GM12878 (cell line): ENCODE measurements at regions not wholly inside any gene's neighbourhood (a gene's known extent, or its start where the extent isn't known, plus 50 kb on each side); places are given as distances from the start of the nearest gene placed in this dataset.
"Not testable (repeated sequence)": the region's sequence is repeated elsewhere in the genome, so short reads cannot be mapped to it uniquely, and the experiment has no call there.

Experiments used
- ATAC-seq: fragments of 200-7000 bp; cut with Tn5 transposase; 3 replicates; pipeline ENCODE4 v1.9.1; 2020; ENCODE audit warnings: mild to moderate bottlenecking, moderate library complexity
- BruUV-seq: library from RNA; stranded (reverse); fragments of 400-500 nt; replicated peaks from 2 replicates; lab custom pipeline; 2021; lab: Mats Ljungman, UMichigan
- CTCF ChIA-PET: fragments of 300-600 bp; sonication (Branson Sonifier 250); formaldehyde crosslinking; extraction: SDS; loops from one replicate; lab custom pipeline; 2021; ENCODE audit warnings: inconsistent platforms; lab: Yijun Ruan, JAX
- POLR2A ChIA-PET: fragments of 350-600 bp; formaldehyde crosslinking; extraction: SDS; loops from one replicate; lab custom pipeline; 2021; ENCODE audit warnings: inconsistent platforms; lab: Charles Lee
- RAD21 ChIA-PET: fragments of 300-600 bp; sonication (Branson Sonifier 250); formaldehyde crosslinking; loops from one replicate; lab custom pipeline; 2023; ENCODE audit warnings: antibody characterized with exemption; ENCODE audit not compliant: unreplicated experiment; lab: Charles Lee
- SMC1A ChIA-PET: fragments of 300-600 bp; sonication (Branson Sonifier 250); formaldehyde crosslinking; loops from one replicate; lab custom pipeline; 2023; ENCODE audit not compliant: unreplicated experiment, uncharacterized antibody; lab: Charles Lee
- DNase-seq: peaks from one replicate; pipeline ENCODE4 v3.0.0-alpha.2; 2011; ENCODE audit warnings: low read depth, low spot score
- FAIRE-seq: peaks from 3 replicates; lab custom pipeline; 2011; peaks lifted over from hg19 to GRCh38; lab: Jason Lieb, UNC
- H2AFZ ChIP-seq: 2 replicates; pipeline ENCODE4 v1.6.0; 2011; ENCODE audit warnings: low read depth, low read length, control low read depth; ENCODE audit not compliant: control insufficient read depth
- H3K27ac ChIP-seq: 2 replicates; pipeline ENCODE4 v1.5.1; 2011; ENCODE audit warnings: control low read depth; ENCODE audit not compliant: control insufficient read depth, insufficient read depth
- H3K27me3 ChIP-seq, 2 experiments: replicated peaks in 1 of 2; 2 replicates each; pipeline versions ENCODE4 v1.6.0 to v1.6.1; 2011; ENCODE audit warnings: low read length in 1 of 2; ENCODE audit not compliant: control insufficient read depth in 2 of 2, insufficient read depth in 2 of 2
- H3K36me3 ChIP-seq, 2 experiments: 2 replicates each; pipeline ENCODE4 v1.5.1; 2011; ENCODE audit warnings: low read length in 1 of 2; ENCODE audit not compliant: control insufficient read depth in 2 of 2, insufficient read depth in 2 of 2
- H3K4me1 ChIP-seq: 2 replicates; pipeline ENCODE4 v1.6.1; 2011; ENCODE audit warnings: mild to moderate bottlenecking, low read length, moderate library complexity, mixed read lengths; ENCODE audit not compliant: control insufficient read depth, insufficient read depth
- H3K4me2 ChIP-seq: 2 replicates; pipeline ENCODE4 v1.6.0; 2011; ENCODE audit warnings: control low read depth; ENCODE audit not compliant: control insufficient read depth, insufficient read depth
- H3K4me3 ChIP-seq: fragments of 200-600 bp; sonication (generic); 2 replicates; pipeline ENCODE4 v1.5.1; 2016
- H3K79me2 ChIP-seq: 2 replicates; pipeline ENCODE4 v1.6.0; 2011; ENCODE audit warnings: low read length; ENCODE audit not compliant: control insufficient read depth, insufficient read depth
- H3K9ac ChIP-seq: 2 replicates; pipeline ENCODE4 v1.8.0; 2011; ENCODE audit warnings: low read length, control low read depth, mixed read lengths; ENCODE audit not compliant: control insufficient read depth, insufficient read depth
- H3K9me3 ChIP-seq: replicated peaks from 3 replicates; pipeline ENCODE4 v1.5.1; 2011; ENCODE audit warnings: mild to moderate bottlenecking, low read length; ENCODE audit not compliant: control insufficient read depth, insufficient read depth
- H4K20me1 ChIP-seq: 2 replicates; pipeline ENCODE4 v1.6.0; 2011; ENCODE audit not compliant: control insufficient read depth, insufficient read depth
- CEBPB ChIP-seq, 2 experiments: fragments of 150-350 bp in 1 of 2; IDR thresholded peaks; 2 replicates each; pipeline ENCODE4 v1.6.1; 2012 to 2014; ENCODE audit warnings: low read depth in 2 of 2, low read length in 2 of 2, borderline replicate concordance in 1 of 2, inconsistent platforms in 1 of 2
- NR2C2 ChIP-seq: IDR thresholded peaks from 2 replicates; pipeline ENCODE4 v1.6.1; 2011; ENCODE audit warnings: borderline replicate concordance, low read depth; ENCODE audit not compliant: control insufficient read depth, insufficient read length
- SREBF1 ChIP-seq: IDR thresholded peaks from 2 replicates; pipeline ENCODE4 v1.6.1; 2012; ENCODE audit warnings: mild to moderate bottlenecking, low read length
- SUPT20H ChIP-seq: IDR thresholded peaks from 2 replicates; pipeline ENCODE4 v1.6.1; 2011; ENCODE audit warnings: low read depth, mild to moderate bottlenecking, low read length, moderate library complexity, borderline replicate concordance; ENCODE audit not compliant: control insufficient read depth
- TBL1XR1 ChIP-seq: IDR thresholded peaks from 2 replicates; pipeline ENCODE4 v1.6.1; 2012; ENCODE audit warnings: low read depth, low read length, improper control_type of control experiment
- WGBS: methylation state at CpG from one replicate; pipeline ENCODE4 v1.1.6; 2016; ENCODE audit warnings: low lambda C conversion rate; ENCODE audit not compliant: insufficient replicate concordance, insufficient coverage; ENCODE audit errors: missing lambda C conversion rate; 5-methylcytosine and 5-hydroxymethylcytosine counted together
- in situ Hi-C: fragments of 300-500 bp; cut with MboI; formaldehyde crosslinking; loops from 9 replicates; pipeline ENCODE4 v1.14.3; 2018; ENCODE audit warnings: mixed read lengths
- intact Hi-C: fragments of 100-400 bp; cut with micrococcal nuclease; formaldehyde crosslinking; loops from one replicate; pipeline ENCODE4 v1.14.2; 2022; ENCODE audit not compliant: unreplicated experiment
- TF ChIP-seq, protein P1 (sequence below): fragments of 450-650 bp; IDR thresholded peaks from 2 replicates; pipeline ENCODE4 v1.6.1; 2018; ENCODE audit warnings: borderline replicate concordance, mild to moderate bottlenecking; ENCODE audit not compliant: partially characterized antibody
- TF ChIP-seq, protein P2 (sequence below): IDR thresholded peaks from 2 replicates; pipeline ENCODE4 v1.6.1; 2011; ENCODE audit warnings: borderline replicate concordance, low read depth, mild to moderate bottlenecking, moderate library complexity, low read length; ENCODE audit not compliant: insufficient read depth, poor library complexity, severe bottlenecking

DNA sequence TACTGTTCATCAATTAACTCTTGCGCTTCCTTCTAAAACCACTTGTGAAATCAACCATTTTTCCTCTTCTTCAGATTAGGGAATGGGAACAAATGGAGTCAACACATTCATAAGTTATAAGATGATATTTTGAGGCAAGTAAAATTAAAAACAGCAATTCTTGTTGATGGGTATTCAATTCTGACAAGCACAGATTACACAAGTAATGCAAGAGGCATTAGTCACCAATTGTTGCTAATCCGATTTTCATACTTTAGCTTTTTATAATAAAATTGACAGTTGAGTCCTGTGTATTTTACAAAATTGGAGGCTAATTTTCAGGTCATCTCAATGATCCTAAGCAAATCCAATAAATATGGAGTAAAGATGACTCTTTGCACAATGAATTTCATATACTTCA is 918.4 kb upstream of the SOX9 start (continued):
- TF ChIP-seq CEBPB (IDR thresholded peaks at IDR 0.05; ENCODE audit: borderline replicate concordance in 1 of 2, low read depth in 2 of 2, low read length in 2 of 2): no peak
- no peak for TF ChIP-seq TBL1XR1
- TF ChIP-seq, protein P1, sequence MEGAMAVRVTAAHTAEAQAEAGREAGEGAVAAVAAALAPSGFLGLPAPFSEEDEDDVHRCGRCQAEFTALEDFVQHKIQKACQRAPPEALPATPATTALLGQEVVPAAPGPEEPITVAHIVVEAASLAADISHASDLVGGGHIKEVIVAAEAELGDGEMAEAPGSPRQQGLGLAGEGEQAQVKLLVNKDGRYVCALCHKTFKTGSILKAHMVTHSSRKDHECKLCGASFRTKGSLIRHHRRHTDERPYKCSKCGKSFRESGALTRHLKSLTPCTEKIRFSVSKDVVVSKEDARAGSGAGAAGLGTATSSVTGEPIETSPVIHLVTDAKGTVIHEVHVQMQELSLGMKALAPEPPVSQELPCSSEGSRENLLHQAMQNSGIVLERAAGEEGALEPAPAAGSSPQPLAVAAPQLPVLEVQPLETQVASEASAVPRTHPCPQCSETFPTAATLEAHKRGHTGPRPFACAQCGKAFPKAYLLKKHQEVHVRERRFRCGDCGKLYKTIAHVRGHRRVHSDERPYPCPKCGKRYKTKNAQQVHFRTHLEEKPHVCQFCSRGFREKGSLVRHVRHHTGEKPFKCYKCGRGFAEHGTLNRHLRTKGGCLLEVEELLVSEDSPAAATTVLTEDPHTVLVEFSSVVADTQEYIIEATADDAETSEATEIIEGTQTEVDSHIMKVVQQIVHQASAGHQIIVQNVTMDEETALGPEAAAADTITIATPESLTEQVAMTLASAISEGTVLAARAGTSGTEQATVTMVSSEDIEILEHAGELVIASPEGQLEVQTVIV: no peak
- TF ChIP-seq NR2C2: no peak

- H4K20me1 ChIP-seq: no peaks in the 10 kb centered on the region
- H3K9me3 ChIP-seq: no peaks in the 10 kb centered on the region
- no peak for TF ChIP-seq SUPT20H
- TF ChIP-seq, protein P2, sequence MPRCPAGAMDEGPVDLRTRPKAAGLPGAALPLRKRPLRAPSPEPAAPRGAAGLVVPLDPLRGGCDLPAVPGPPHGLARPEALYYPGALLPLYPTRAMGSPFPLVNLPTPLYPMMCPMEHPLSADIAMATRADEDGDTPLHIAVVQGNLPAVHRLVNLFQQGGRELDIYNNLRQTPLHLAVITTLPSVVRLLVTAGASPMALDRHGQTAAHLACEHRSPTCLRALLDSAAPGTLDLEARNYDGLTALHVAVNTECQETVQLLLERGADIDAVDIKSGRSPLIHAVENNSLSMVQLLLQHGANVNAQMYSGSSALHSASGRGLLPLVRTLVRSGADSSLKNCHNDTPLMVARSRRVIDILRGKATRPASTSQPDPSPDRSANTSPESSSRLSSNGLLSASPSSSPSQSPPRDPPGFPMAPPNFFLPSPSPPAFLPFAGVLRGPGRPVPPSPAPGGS: no peak
- TF ChIP-seq SREBF1: no peak
- TF ChIP-seq, all 136 proteins: peak for 0
- Histone ChIP-seq H3K27me3 (no peaks in the 10 kb centered on the region), H3K4me3 (no peak overlapping the region), H3K27ac (no peak overlapping the region), H2AFZ (no peak overlapping the region), H3K4me1 (no peaks in the 10 kb centered on the region), H3K79me2 (no peaks in the 10 kb centered on the region), H3K4me2 (no peak overlapping the region), H3K36me3 (no peaks in the 10 kb centered on the region), H3K9ac (no peak overlapping the region)
- no peak for DNase-seq
- ChIA-PET POLR2A (no interaction called here), SMC1A (no interaction called here), CTCF (interaction anchor here (0.6 to 0.7 kb wide), 2 partner anchors 1022 to 1329 kb away, joined by 3 read pairs; no protein-coding TSS in a partner anchor), RAD21 (no interaction called here)
- intact Hi-C loops (no loop called here), in situ Hi-C loops (no loop called here)
- ATAC-seq: no peak
- no peak for FAIRE-seq
- no TSS peak for BruUV-seq
- WGBS: 57% methylated on average over 1 of the region's 1 CpG
Observed at GRCh38 chr17:71203953-71204352, 916.9 kb upstream of the SOX9 start.

DNA sequence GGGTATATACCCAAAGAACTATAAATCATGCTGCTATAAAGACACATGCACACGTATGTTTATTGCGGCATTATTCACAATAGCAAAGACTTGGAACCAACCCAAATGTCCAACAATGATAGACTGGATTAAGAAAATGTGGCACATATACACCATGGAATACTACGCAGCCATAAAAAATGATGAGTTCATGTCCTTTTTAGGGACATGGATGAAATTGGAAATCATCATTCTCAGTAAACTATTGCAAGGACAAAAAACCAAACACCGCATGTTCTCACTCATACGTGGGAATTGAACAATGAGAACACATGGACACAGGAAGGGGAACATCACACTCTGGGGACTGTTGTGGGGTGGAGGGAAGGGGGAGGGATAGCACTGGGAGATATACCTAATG is 914.9 kb upstream of the SOX9 start:
- H3K9ac ChIP-seq, SMC1A ChIA-PET, H3K79me2 ChIP-seq, H3K4me3 ChIP-seq, H3K27ac ChIP-seq, RAD21 ChIA-PET, H3K36me3 ChIP-seq, in situ Hi-C loops, CTCF ChIA-PET, ATAC-seq, H3K27me3 ChIP-seq, FAIRE-seq, BruUV-seq, intact Hi-C loops, H3K4me2 ChIP-seq, H2AFZ ChIP-seq, POLR2A ChIA-PET, H3K4me1 ChIP-seq, DNase-seq, H3K9me3 ChIP-seq, H4K20me1 ChIP-seq: not testable (repeated sequence)
- 31% methylated on average over 2 of the region's 5 CpGs for WGBS
